BJ (cell line): ENCODE measurements at regions not wholly inside any gene's neighbourhood (a gene's known extent, or its start where the extent isn't known, plus 50 kb on each side); places are given as distances from the start of the nearest gene placed in this dataset.
"Not testable (repeated sequence)": the region's sequence is repeated elsewhere in the genome, so short reads cannot be mapped to it uniquely, and the experiment has no call there.

ENCODE experiments used
- CTCF ChIA-PET: fragments of 350-600 bp; formaldehyde crosslinking; extraction: SDS; loops from one replicate; lab custom pipeline; 2021; ENCODE audit warnings: antibody characterized with exemption, inconsistent platforms; lab: Yijun Ruan, JAX
- POLR2A ChIA-PET: fragments of 300-600 bp; sonication (Branson Sonifier 250); formaldehyde crosslinking; extraction: SDS; loops from one replicate; lab custom pipeline; 2021; ENCODE audit warnings: antibody characterized with exemption; lab: Charles Lee
- DNase-seq: peaks from one replicate; pipeline ENCODE4 v3.0.0-alpha.2; 2011; ENCODE audit warnings: low read depth
- H3K27me3 ChIP-seq: 2 replicates; pipeline ENCODE4 v1.6.0; 2011; ENCODE audit warnings: low read length; ENCODE audit not compliant: control insufficient read depth, insufficient read depth
- H3K36me3 ChIP-seq: 2 replicates; pipeline ENCODE4 v1.5.1; 2011; ENCODE audit warnings: low read length; ENCODE audit not compliant: control insufficient read depth, insufficient read depth
- H3K4me3 ChIP-seq: 2 replicates; pipeline ENCODE4 v1.5.1; 2011; ENCODE audit warnings: low read depth, mild to moderate bottlenecking, control low read depth, low read length
- TF ChIP-seq, protein P1 (sequence below): IDR thresholded peaks from 2 replicates; pipeline ENCODE4 v1.5.1; 2011; ENCODE audit warnings: low read depth, mild to moderate bottlenecking, control low read depth, inconsistent platforms, low read length, moderate library complexity; ENCODE audit not compliant: insufficient read depth

DNA sequence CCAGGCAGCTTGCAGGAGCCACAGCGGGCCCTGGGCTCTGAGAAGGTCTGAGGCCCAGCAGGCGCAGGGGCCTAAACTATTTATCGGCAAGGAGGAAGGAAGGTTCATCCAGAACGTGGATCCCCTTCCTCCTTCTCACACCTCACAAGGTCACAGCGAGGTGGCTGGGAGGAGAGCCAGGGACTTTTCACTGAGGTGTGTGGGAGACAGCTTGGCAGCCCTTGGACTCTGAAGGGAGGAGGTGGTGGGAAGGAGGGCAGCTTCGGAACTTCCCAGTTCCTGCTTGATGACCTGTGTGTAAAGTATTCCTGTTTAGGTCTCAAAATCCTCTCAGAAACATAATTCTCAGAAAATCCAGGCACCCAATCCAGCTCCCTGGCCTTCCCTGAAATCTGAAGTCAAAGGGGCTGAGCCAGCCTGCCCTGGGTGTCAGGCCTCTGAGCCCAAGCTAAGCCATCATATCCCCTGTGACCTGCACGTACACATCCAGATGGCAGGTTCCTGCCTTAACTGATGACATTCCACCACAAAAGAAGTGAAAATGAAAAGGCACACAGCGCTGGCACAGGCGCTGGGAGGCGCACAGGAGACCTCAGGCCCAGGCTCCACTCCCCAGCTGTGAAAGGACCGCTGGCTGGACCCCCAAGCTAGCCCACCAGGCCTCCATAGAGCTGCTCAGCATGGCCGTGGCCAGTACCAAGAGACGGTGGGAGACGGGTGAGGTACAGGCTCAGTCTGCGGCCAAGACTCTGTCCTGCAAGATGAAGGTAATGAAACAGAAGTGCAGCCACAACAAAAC lies 269.4 kb upstream of the FRG2C start:
- CTCF ChIA-PET: interaction anchor here (0.6 kb wide), 1 partner anchor 537 kb away, joined by 3 read pairs; no protein-coding TSS in a partner anchor
- DNase-seq, POLR2A ChIA-PET, H3K36me3 ChIP-seq, H3K4me3 ChIP-seq, H3K27me3 ChIP-seq: not testable (repeated sequence)

DNA sequence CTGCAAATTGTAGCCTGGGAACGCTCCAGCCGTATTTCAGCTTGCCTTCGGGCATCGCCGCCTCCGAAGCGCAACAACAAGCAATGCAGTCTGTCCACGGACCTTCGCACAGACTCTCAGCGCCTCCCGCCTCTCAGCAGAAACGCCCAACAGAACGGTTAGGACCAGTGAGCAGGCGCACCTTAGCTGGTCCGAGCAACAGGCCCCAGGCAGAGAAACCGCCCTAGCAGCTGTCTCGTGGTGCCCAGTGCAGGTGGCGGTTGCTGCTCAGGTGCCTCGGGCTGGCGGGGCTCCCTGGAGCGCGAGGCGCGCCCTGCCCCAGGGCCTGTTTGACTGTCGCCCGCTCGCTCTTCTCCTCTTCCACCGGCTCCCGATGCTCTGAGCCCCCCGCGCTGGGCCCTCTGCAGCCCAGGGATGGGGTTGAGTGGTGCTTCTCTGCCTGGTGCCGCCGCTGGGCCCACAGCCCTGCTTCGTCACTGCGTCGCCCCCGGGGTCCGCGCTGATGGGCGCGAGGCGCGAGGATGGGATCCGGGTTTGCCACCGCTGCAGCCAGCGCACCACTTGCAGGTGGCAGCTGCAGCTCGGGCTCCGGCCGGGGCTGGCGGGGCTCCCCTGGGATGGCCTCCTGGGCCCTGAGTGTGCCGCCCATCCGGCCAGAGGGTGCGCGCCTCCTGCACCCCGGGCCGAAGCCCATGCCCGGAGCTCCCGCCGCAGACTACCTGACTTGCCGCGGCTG lies 268.4 kb upstream of the FRG2C start:
- POLR2A ChIA-PET: no interaction called here
- Histone ChIP-seq H3K27me3 (no peaks in the 10 kb centered on the region), H3K4me3 (peak overlapping the region; percentile 16), H3K36me3 (no peaks in the 10 kb centered on the region)
- TF ChIP-seq, protein P1, sequence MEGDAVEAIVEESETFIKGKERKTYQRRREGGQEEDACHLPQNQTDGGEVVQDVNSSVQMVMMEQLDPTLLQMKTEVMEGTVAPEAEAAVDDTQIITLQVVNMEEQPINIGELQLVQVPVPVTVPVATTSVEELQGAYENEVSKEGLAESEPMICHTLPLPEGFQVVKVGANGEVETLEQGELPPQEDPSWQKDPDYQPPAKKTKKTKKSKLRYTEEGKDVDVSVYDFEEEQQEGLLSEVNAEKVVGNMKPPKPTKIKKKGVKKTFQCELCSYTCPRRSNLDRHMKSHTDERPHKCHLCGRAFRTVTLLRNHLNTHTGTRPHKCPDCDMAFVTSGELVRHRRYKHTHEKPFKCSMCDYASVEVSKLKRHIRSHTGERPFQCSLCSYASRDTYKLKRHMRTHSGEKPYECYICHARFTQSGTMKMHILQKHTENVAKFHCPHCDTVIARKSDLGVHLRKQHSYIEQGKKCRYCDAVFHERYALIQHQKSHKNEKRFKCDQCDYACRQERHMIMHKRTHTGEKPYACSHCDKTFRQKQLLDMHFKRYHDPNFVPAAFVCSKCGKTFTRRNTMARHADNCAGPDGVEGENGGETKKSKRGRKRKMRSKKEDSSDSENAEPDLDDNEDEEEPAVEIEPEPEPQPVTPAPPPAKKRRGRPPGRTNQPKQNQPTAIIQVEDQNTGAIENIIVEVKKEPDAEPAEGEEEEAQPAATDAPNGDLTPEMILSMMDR: no peak
- DNase-seq: no peak
- CTCF ChIA-PET: no interaction called here

DNA sequence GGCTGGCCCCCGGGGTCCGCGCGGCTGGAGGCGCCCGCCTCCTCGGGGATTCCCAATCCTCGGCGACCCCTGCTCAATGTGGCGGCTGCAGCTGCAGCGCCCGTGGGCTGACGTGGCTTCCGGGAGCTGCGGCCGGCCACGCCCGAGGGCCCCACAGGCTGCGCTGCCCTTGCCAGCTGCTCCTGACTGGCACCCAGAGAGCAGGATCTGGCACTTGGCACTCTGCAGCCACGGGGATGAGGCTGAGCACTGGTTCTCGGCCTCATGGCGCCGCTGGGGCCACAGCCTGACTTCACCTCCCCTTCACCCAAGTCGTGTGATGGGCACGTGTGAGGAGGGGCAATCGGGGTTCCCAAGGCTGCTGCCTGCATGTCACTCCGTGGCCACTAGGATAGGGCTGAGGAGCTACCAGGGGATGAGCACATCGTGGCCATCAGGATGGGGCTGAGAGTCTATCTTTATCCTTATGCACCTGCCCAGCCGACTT lies 267.8 kb upstream of the FRG2C start:
- DNase-seq: no peak

DNA sequence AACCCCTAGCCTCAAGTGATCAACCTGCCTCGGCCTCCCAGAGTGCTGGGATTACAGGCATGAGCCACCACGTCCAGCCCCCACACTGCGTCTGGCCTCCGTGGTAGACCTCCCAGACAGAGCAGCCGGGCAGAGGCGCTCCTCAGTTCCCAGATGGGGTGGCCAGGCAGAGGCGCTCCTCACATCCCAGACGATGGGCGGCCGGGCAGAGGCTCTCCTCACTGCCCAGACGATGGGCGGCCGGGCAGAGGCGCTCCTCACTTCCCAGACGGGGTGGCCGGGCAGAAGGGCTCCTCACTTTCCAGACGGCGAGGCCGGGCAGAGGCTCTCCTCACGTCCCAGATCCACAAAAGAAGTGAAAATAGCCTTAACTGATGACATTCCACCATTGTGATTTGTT lies 266.6 kb upstream of the FRG2C start:
- CTCF ChIA-PET, H3K36me3 ChIP-seq, H3K4me3 ChIP-seq, DNase-seq, POLR2A ChIA-PET, H3K27me3 ChIP-seq: not testable (repeated sequence)

More for the DNA sequence above, 267.8 kb upstream of the FRG2C start:
- Histone ChIP-seq H3K36me3 (no peaks in the 10 kb centered on the region), H3K4me3 (peak overlapping the region; percentile 16), H3K27me3 (no peaks in the 10 kb centered on the region)
- CTCF ChIA-PET: no interaction called here
- POLR2A ChIA-PET: no interaction called here
- TF ChIP-seq, protein P1: no peak

DNA sequence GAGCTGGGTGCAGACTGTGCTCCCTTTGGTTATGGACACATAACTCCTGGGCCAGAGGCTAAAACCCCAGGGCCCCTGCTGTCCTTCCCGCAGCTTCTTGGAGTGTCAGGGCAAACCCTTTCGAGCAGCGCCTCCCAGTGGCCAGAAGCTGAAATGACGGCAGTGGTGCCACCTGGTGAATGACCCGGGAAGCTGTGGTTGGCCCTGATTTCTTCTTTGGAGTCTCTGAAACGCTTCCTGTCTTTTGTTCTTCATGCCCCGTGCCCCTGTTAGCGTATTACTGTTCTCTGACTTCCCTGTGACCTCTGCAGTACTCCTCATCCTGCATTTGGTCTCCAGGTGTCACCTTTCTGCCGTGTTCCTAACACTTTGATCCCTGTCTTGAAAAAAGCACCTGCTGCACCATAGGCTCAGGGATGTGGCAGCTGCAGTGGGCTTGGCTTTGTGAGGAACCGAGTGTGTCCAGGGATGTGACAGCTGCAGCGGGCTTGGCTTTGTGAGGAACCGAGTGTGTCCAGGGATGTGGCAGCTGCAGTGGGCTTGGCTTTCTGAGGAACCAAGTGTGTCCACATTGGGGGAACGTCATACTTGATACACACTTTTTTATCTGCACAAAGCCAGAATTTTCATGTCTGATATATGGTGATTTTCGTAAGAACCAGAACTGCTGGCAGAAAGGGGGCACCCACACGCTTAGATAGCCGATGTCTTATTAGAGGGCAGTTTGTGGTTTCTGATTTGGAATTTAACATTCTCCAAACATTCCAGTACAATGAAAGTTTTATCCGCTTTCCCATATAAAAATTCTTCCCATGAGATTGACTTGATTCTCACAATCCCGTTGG lies 241.8 kb upstream of the FRG2C start:
- H3K4me3 ChIP-seq, POLR2A ChIA-PET, DNase-seq, H3K27me3 ChIP-seq, H3K36me3 ChIP-seq: not testable (repeated sequence)
- TF ChIP-seq, protein P1: peak; percentile 70
- CTCF ChIA-PET: interaction anchor here (0.6 to 3.8 kb wide), 7 partner anchors 8 to 181 kb away, joined by 3 to 21 read pairs (median 5); no protein-coding TSS in a partner anchor

DNA sequence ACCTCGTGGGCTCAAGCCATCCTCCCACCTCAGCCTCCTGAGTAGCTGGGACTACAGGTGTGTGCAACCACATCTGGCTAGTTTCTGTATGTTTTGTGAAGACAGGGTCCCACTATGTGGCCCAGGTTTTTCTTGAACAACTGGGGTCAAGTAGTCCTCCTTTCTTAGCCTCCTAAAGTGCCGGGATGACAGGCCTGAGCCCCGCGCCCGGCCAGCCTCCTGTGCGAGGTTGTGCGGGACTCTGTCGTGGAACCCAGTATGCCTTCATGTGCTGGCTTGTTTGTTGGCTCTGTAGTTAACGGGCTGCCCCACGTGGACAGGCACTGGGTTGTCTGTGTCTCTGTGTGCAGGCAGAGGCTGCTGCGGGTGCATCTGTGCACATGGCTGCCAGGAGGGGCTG lies 238.7 kb upstream of the FRG2C start:
- H3K36me3 ChIP-seq, DNase-seq, CTCF ChIA-PET, H3K27me3 ChIP-seq, POLR2A ChIA-PET, H3K4me3 ChIP-seq: not testable (repeated sequence)

DNA sequence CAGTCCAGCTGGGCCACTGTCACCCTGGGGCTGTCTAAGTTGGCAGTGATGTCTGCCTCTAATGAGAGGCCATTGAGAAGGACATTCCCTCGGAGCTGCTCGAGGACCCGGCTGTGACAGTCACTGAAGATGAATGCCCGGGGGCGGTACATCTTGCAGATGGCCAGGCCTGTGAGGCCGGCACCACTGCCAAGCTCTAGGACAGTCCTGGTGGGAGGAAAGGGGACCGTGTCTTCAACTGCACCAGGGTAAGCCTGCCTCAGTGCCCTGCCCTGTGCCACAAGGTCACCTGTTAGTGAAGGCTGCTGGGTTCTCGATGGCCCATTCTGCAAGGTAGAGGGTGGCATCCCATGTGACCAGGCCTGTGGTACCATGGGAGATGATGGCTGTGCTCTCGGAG lies 236.6 kb upstream of the FRG2C start:
- CTCF ChIA-PET: interaction anchor here (3.5 to 4.0 kb wide), 2 partner anchors 134 to 169 kb away, joined by 16 to 20 read pairs; no protein-coding TSS in a partner anchor
- H3K36me3 ChIP-seq, POLR2A ChIA-PET, DNase-seq, H3K4me3 ChIP-seq, H3K27me3 ChIP-seq: not testable (repeated sequence)

DNA sequence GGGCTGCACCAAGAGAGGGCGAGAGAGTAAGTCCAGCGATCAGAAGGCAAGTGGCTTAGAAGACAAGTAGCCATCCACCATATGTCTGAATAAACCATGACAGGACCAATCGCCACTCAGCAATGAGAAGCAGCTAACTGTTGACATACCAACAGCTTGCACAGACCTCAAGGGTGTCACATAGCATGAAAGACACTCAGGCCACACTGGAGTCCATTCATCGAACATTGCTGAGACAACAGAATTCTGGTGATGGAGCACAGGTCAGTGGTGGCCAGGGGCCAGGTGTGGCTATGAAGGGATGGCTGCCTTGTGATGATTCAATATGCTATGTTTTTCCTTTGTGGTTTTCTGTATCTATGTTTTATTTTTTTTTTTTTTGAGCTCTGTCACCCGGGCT lies 236.2 kb upstream of the FRG2C start:
- ChIA-PET CTCF (interaction anchor here (1.9 to 4.0 kb wide), 3 partner anchors 131 to 170 kb away, joined by 13 to 20 read pairs (median 16); no protein-coding TSS in a partner anchor), POLR2A (interaction anchor here (0.5 kb wide), 1 partner anchor 50 kb away, joined by 3 read pairs; no protein-coding TSS in a partner anchor)
- not testable (repeated sequence) for H3K27me3 ChIP-seq, H3K36me3 ChIP-seq, H3K4me3 ChIP-seq, DNase-seq
